ENCODE measurements at regions not wholly inside any gene's neighbourhood (a gene's known extent, or its start where the extent isn't known, plus 50 kb on each side); places are given as distances from the start of the nearest gene placed in this dataset.
"Not testable (repeated sequence)": the region's sequence is repeated elsewhere in the genome, so short reads cannot be mapped to it uniquely, and the experiment has no call there.

- POLR2A ChIA-PET (ENCODE audit: low non-redundant PET): no interaction called here
- no peak for DNase-seq (ENCODE audit: low spot score)
- TF ChIP-seq CTCF (conservative IDR thresholded peaks at IDR 0.05; ENCODE audit: low read depth): no peak
- CTCF ChIA-PET: interaction anchor here (0.6 kb wide), 1 partner anchor 1172 kb away, joined by 4 read pairs; no protein-coding TSS in a partner anchor
- no peak overlapping the region for H3K27ac ChIP-seq
Measured at GRCh38 chr4:97411356-97411755, 731.9 kb downstream of the STPG2 start.

DNA sequence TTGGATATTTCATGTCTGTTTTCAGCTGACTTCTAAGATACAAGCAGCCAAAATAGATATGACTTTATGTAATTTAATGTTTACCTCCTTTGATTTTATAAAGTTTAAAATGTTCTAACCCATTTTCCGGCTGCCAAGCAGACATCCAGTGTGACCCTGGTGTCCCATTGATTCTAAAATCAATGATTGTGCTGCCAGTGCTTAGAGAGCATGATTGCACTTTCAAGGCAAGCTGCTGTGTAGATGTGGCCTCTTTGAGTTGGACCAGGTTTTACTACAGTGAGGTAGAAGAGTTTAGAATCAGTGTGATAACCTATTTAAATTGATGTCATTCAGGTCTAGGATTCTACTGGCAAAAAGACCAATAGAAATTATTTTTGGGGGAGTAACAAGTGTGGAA lies 730.9 kb downstream of the STPG2 start:
- CTCF ChIA-PET: interaction anchor here (0.5 to 0.9 kb wide), 2 partner anchors 9 to 42 kb away, joined by 3 read pairs; no protein-coding TSS in a partner anchor
- no peak overlapping the region for H3K27ac ChIP-seq
- DNase-seq (ENCODE audit: low spot score): no peak
- POLR2A ChIA-PET (ENCODE audit: low non-redundant PET): no interaction called here
- TF ChIP-seq CTCF (conservative IDR thresholded peaks at IDR 0.05; ENCODE audit: low read depth): no peak

DNA sequence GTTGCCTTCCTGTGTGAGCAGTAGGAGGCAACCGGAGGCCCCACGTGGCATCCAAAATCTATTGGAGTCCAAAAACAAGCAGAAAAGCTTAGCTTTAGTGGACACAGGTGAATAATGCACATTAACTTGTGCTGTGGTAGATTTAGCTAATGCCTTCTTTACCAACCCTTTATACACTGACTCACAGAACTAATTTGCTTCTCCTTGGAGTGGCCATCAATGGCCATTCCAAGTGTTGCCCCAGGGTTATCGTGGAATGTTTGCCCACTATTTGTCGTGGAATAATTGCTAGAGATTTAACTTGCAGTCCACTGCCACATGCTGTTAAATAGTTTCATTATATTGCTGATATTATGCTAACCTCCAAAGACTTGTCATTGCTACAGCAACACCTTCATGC lies 729.1 kb downstream of the STPG2 start:
- CTCF ChIA-PET: no interaction called here
- H3K27ac ChIP-seq: no peak overlapping the region
- no peak for TF ChIP-seq CTCF (conservative IDR thresholded peaks at IDR 0.05; ENCODE audit: low read depth)
- POLR2A ChIA-PET (ENCODE audit: low non-redundant PET): no interaction called here
- DNase-seq (ENCODE audit: low spot score): no peak

GRCh38 chr4:97432551-97432950 lies 710.7 kb downstream of the STPG2 start:
- CTCF ChIA-PET: no interaction called here
- DNase-seq (ENCODE audit: low spot score): no peak

DNA sequence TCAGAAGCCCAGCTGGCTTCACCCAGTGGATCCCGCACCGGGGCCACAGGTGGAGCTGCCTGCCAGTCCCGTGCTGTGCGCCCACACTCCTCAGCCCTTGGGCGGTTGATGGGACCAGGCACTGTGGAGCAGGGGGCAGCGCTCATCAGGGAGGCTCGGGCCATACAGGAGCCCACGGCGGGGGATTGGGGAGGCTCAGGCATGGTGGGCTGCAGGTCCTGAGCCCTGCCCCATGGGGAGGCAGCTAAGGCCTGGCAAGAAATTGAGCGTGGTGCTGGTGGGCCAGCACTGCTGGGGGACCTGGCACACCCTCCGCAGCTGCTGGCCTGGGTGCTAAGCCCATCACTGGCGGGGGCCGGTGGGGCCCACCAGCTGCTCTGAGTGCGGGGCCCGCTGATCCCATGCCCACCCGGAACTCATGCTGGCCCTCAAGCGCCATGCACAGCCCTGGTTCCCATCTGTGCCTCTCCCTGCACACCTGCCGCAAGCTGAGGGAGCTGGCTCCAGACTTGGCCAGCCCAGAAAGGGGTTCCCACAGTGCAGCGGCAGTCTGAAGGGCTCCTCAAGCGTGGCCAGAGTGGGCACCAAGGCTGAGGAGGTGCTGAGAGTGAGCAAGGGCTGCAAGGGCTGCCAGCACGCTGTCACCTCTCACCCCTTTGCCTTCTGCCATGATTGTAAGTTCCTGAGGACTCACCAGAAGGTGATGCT lies 705.1 kb downstream of the STPG2 start:
- CTCF ChIA-PET: interaction anchor here (0.6 kb wide), 1 partner anchor 404 kb away, joined by 3 read pairs; no protein-coding TSS in a partner anchor
- POLR2A ChIA-PET (ENCODE audit: low non-redundant PET); DNase-seq (ENCODE audit: low spot score); H3K27ac ChIP-seq: not testable (repeated sequence)

More at GRCh38 chr4:97432551-97432950, 710.7 kb downstream of the STPG2 start:
- no peak for TF ChIP-seq CTCF (conservative IDR thresholded peaks at IDR 0.05; ENCODE audit: low read depth)
- POLR2A ChIA-PET (ENCODE audit: low non-redundant PET): no interaction called here
- no peak overlapping the region for H3K27ac ChIP-seq

DNA sequence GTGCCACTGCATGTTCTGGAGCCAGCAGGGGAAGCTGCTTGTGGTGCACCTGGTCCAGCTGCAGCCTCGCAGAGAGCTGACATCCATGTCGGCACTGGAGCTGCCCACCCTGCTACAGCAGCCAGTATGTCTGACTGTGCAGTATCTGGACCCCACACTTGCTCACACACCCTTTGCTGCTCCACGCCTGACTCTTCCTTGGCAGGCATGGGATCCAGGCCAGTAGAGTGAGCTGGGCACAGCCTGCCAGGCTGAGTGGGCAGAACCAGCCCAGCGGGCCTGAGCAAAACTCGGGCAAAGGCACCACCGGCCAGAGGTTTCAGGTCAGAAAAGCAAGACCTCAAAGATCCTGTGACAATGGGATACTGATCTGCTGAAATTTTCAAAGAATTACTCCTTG lies 690.1 kb downstream of the STPG2 start:
- no peak for DNase-seq (ENCODE audit: low spot score)
- TF ChIP-seq CTCF (conservative IDR thresholded peaks at IDR 0.05; ENCODE audit: low read depth): no peak
- POLR2A ChIA-PET (ENCODE audit: low non-redundant PET): no interaction called here
- H3K27ac ChIP-seq: no peak overlapping the region
- CTCF ChIA-PET: no interaction called here

- no peak for DNase-seq (ENCODE audit: low spot score)
- POLR2A ChIA-PET (ENCODE audit: low non-redundant PET): no interaction called here
- TF ChIP-seq CTCF (conservative IDR thresholded peaks at IDR 0.05; ENCODE audit: low read depth): no peak
- H3K27ac ChIP-seq: no peak overlapping the region
- CTCF ChIA-PET: interaction anchor here (0.7 kb wide), 1 partner anchor 253 kb away, joined by 3 read pairs; no protein-coding TSS in a partner anchor
Measured at GRCh38 chr4:97457253-97457652, 686.0 kb downstream of the STPG2 start.
